GM23338 (cell line): ENCODE measurements at regions not wholly inside any gene's neighbourhood (a gene's known extent, or its start where the extent isn't known, plus 50 kb on each side); places are given as distances from the start of the nearest gene placed in this dataset.

Source experiments
- ATAC-seq: fragments of 200-7000 bp; cut with Tn5 transposase; 3 replicates; pipeline ENCODE4 v1.9.1; 2020
- DNase-seq: peaks from one replicate; pipeline ENCODE4 v3.0.0-alpha.2; 2015; ENCODE audit warnings: low spot score
- H2AFZ ChIP-seq: fragments of 200-600 bp; sonication (generic); 2 replicates; pipeline ENCODE4 v1.8.0; 2016; ENCODE audit warnings: antibody characterized with exemption, mild to moderate bottlenecking, moderate library complexity
- H3F3A ChIP-seq: fragments of 200-600 bp; sonication (generic); replicated peaks from 2 replicates; pipeline ENCODE4 v1.8.0; 2017; ENCODE audit warnings: antibody characterized with exemption, mixed run types, low read depth
- H3K27ac ChIP-seq: fragments of 200-600 bp; sonication (generic); 2 replicates; pipeline ENCODE4 v1.6.1; 2016; ENCODE audit warnings: low read depth
- H3K27me3 ChIP-seq: fragments of 200-600 bp; sonication (generic); 2 replicates; pipeline ENCODE4 v1.8.0; 2016; ENCODE audit warnings: mild to moderate bottlenecking, mixed run types, moderate library complexity; ENCODE audit not compliant: insufficient read depth
- H3K36me3 ChIP-seq: fragments of 200-600 bp; sonication (generic); 2 replicates; pipeline ENCODE4 v1.8.0; 2016; ENCODE audit warnings: mild to moderate bottlenecking; ENCODE audit not compliant: insufficient read depth
- H3K4me1 ChIP-seq: fragments of 200-600 bp; sonication (generic); 2 replicates; pipeline ENCODE4 v1.8.0; 2016; ENCODE audit warnings: mild to moderate bottlenecking, moderate library complexity; ENCODE audit not compliant: insufficient read depth
- H3K4me2 ChIP-seq: fragments of 200-600 bp; sonication (generic); 2 replicates; pipeline ENCODE4 v1.7.1; 2017; ENCODE audit warnings: mixed run types
- H3K4me3 ChIP-seq: fragments of 200-600 bp; sonication (generic); 2 replicates; pipeline ENCODE4 v1.6.1; 2016; ENCODE audit warnings: mixed run types
- H3K79me2 ChIP-seq: fragments of 200-600 bp; sonication (generic); replicated peaks from 2 replicates; pipeline ENCODE4 v1.8.0; 2017; ENCODE audit warnings: mild to moderate bottlenecking; ENCODE audit not compliant: insufficient read depth
- H3K9me2 ChIP-seq: fragments of 200-600 bp; sonication (generic); 2 replicates; pipeline ENCODE4 v1.8.0; 2017; ENCODE audit not compliant: insufficient read depth
- H4K20me1 ChIP-seq: fragments of 200-600 bp; sonication (generic); replicated peaks from 2 replicates; pipeline ENCODE4 v1.8.0; 2017; ENCODE audit warnings: mild to moderate bottlenecking; ENCODE audit not compliant: insufficient read depth
- H3K27ac Mint-ChIP-seq: 2 replicates; pipeline ENCODE4 v1.8.0; 2020; ENCODE audit warnings: inconsistent platforms, mild to moderate bottlenecking, moderate library complexity, mixed read lengths
- H3K27me3 Mint-ChIP-seq: 3 replicates; pipeline ENCODE4 v1.8.0; 2022; ENCODE audit warnings: low read depth, mild to moderate bottlenecking, moderate library complexity, mixed read lengths, inconsistent platforms; ENCODE audit not compliant: insufficient read depth, poor library complexity
- H3K36me3 Mint-ChIP-seq: 3 replicates; pipeline ENCODE4 v1.8.0; 2021; ENCODE audit warnings: low read depth, mild to moderate bottlenecking, inconsistent platforms, moderate library complexity, mixed read lengths
- H3K4me1 Mint-ChIP-seq: 3 replicates; pipeline ENCODE4 v1.8.0; 2020; ENCODE audit warnings: mild to moderate bottlenecking, inconsistent platforms, mixed read lengths
- H3K4me3 Mint-ChIP-seq: 3 replicates; pipeline ENCODE4 v1.8.0; 2021; ENCODE audit warnings: moderate library complexity, mild to moderate bottlenecking, inconsistent platforms, mixed read lengths
- H3K9me3 Mint-ChIP-seq: 3 replicates; pipeline ENCODE4 v1.8.0; 2020; ENCODE audit warnings: moderate library complexity, mild to moderate bottlenecking, inconsistent platforms, mixed read lengths
- CREB1 ChIP-seq: fragments of 250-450 bp; sonication (Bioruptor Pico); IDR thresholded peaks from 2 replicates; pipeline ENCODE4 v1.5.0; 2020; ENCODE audit warnings: low read depth, mild to moderate bottlenecking, moderate library complexity
- CTCF ChIP-seq, 2 experiments: fragments of 200-600 bp in 1 of 2; sonication (generic) in 1 of 2; conservative IDR thresholded peaks; 2 replicates each; pipeline versions ENCODE4 v1.5.1 to v1.6.1; 2016 to 2017; ENCODE audit warnings: antibody characterized with exemption in 2 of 2, low read depth in 2 of 2, mild to moderate bottlenecking in 2 of 2, moderate library complexity in 1 of 2
- ETS1 ChIP-seq: IDR thresholded peaks from 2 replicates; pipeline ENCODE4 v1.6.1; 2016; ENCODE audit warnings: antibody characterized with exemption
- EZH2 ChIP-seq: fragments of 200-600 bp; sonication (generic); IDR thresholded peaks from one replicate; pipeline ENCODE4 v1.8.0; 2017; ENCODE audit warnings: antibody characterized with exemption, mild to moderate bottlenecking, low read depth; ENCODE audit not compliant: unreplicated experiment
- EZH2phosphoT487 ChIP-seq: fragments of 200-600 bp; sonication (generic); IDR thresholded peaks from one replicate; pipeline ENCODE4 v1.8.1; 2018; ENCODE audit warnings: antibody characterized with exemption; ENCODE audit not compliant: unreplicated experiment
- JUNB ChIP-seq: IDR thresholded peaks from one replicate; pipeline ENCODE4 v1.6.1; 2016; ENCODE audit warnings: antibody characterized with exemption; ENCODE audit not compliant: unreplicated experiment
- NANOG ChIP-seq: IDR thresholded peaks from 2 replicates; pipeline ENCODE4 v1.6.1; 2016; ENCODE audit warnings: antibody characterized with exemption, borderline replicate concordance
- POLR2AphosphoS5 ChIP-seq: IDR thresholded peaks from 2 replicates; pipeline ENCODE4 v1.6.1; 2016; ENCODE audit warnings: antibody characterized with exemption, low read depth
- REST ChIP-seq: IDR thresholded peaks from one replicate; pipeline ENCODE4 v1.6.1; 2018; ENCODE audit warnings: antibody characterized with exemption; ENCODE audit not compliant: unreplicated experiment
- STAT1 ChIP-seq: IDR thresholded peaks from one replicate; pipeline ENCODE4 v1.6.1; 2016; ENCODE audit warnings: antibody characterized with exemption; ENCODE audit not compliant: unreplicated experiment
- ZNF114 ChIP-seq: fragments of 250-450 bp; sonication (Bioruptor Pico); IDR thresholded peaks from 2 replicates; pipeline ENCODE4 v1.5.0; 2020; ENCODE audit warnings: mild to moderate bottlenecking, moderate library complexity
- ZNF331 ChIP-seq: fragments of 250-450 bp; sonication (Bioruptor Pico); IDR thresholded peaks from 2 replicates; pipeline ENCODE4 v1.5.0; 2020; ENCODE audit warnings: low read depth, mild to moderate bottlenecking, moderate library complexity
- ZNF462 ChIP-seq: fragments of 250-450 bp; sonication (Bioruptor Pico); IDR thresholded peaks from 2 replicates; pipeline ENCODE4 v1.5.0; 2020; ENCODE audit warnings: mild to moderate bottlenecking, moderate library complexity

GRCh38 chr3:70519026-70519425 lies 206.6 kb upstream of the MDFIC2 start:
- DNase-seq (no peak), ATAC-seq (no peak)
- peaks cover 2% of the 10 kb centered on the region for H3K27me3 Mint-ChIP-seq
- H3K36me3 Mint-ChIP-seq: no peaks in the 10 kb centered on the region
- no peaks in the 10 kb centered on the region for H3K9me3 Mint-ChIP-seq
- no peak for TF ChIP-seq JUNB
- no peak for TF ChIP-seq EZH2phosphoT487
- TF ChIP-seq POLR2AphosphoS5: no peak
- no peak for TF ChIP-seq CREB1 (CRISPR knock-in tag)
- no peak for TF ChIP-seq ZNF462 (CRISPR knock-in tag)
- no peak for TF ChIP-seq NANOG
- TF ChIP-seq ZNF114: no peak
- TF ChIP-seq ZNF331 (CRISPR knock-in tag): no peak
- no peak for TF ChIP-seq REST
- TF ChIP-seq CTCF (conservative IDR thresholded peaks at IDR 0.05; ENCODE audit: low read depth in 2 of 2): no peak
- TF ChIP-seq STAT1: no peak
- TF ChIP-seq ETS1: no peak
- no peak for TF ChIP-seq EZH2
- no peaks in the 10 kb centered on the region for H3F3A ChIP-seq
- H3K27ac ChIP-seq: no peak overlapping the region
- no peak overlapping the region; the same call in 1 of the 2 replicates for H2AFZ ChIP-seq
- no peaks in the 10 kb centered on the region for H3K27me3 ChIP-seq
- H3K4me3 ChIP-seq: no peak overlapping the region
- no peaks in the 10 kb centered on the region for H3K9me2 ChIP-seq
- peaks cover 26% of the 10 kb centered on the region for H3K4me1 ChIP-seq
- no peaks in the 10 kb centered on the region for H3K36me3 ChIP-seq
- H3K4me3 Mint-ChIP-seq: no peak overlapping the region
- no peaks in the 10 kb centered on the region for H3K79me2 ChIP-seq
- no peak overlapping the region for H3K27ac Mint-ChIP-seq
- no peaks in the 10 kb centered on the region for H4K20me1 ChIP-seq
- no peak overlapping the region for H3K4me2 ChIP-seq
- H3K4me1 Mint-ChIP-seq: peaks cover 21% of the 10 kb centered on the region
